Mucosa of descending colon (tissue), 3 donors: ENCODE measurements at regions not wholly inside any gene's neighbourhood (a gene's known extent, or its start where the extent isn't known, plus 50 kb on each side); places are given as distances from the start of the nearest gene placed in this dataset.

Source experiments
- ATAC-seq: fragments of 200-7000 bp; cut with Tn5 transposase; one replicate; pipeline ENCODE4 v1.9.1; 2020; ENCODE audit warnings: mild to moderate bottlenecking, moderate library complexity
- DNase-seq, 3 donors: peaks; one replicate each; pipeline ENCODE4 v3.0.0-alpha.2; 2020
- H3K36me3 ChIP-seq: fragments of 200-600 bp; one replicate; pipeline ENCODE4 v1.8.0; 2021; ENCODE audit warnings: low read depth, mild to moderate bottlenecking
- H3K4me1 ChIP-seq: fragments of 200-600 bp; one replicate; pipeline ENCODE4 v1.8.0; 2021; ENCODE audit warnings: low read depth, mild to moderate bottlenecking
- H3K4me3 ChIP-seq: fragments of 200-600 bp; one replicate; pipeline ENCODE4 v1.8.0; 2021; ENCODE audit warnings: mild to moderate bottlenecking
- H3K9me3 ChIP-seq: fragments of 200-600 bp; one replicate; pipeline ENCODE4 v1.8.0; 2021; ENCODE audit warnings: mild to moderate bottlenecking
- intact Hi-C, 2 donors: fragments of 100-400 bp; cut with DNase I in 1 of 2; cut with micrococcal nuclease in 1 of 2; formaldehyde crosslinking; loops; one replicate each; pipeline versions ENCODE4 v1.11.0 to v1.11.1; 2022; cut with DNase I, micrococcal nuclease
- TF ChIP-seq, protein P1 (sequence below): fragments of 200-600 bp; IDR thresholded peaks from one replicate; pipeline ENCODE4 v1.8.0; 2022; ENCODE audit warnings: antibody characterized with exemption, mild to moderate bottlenecking
- donor health status: DM: no; HTN: no; CAD: no; lungs with moderate emphysema.
- donor health status: DM: no; HTN: no; CAD: no.
- donor health status: DM: no; HTN: yes; CAD: no.

DNA sequence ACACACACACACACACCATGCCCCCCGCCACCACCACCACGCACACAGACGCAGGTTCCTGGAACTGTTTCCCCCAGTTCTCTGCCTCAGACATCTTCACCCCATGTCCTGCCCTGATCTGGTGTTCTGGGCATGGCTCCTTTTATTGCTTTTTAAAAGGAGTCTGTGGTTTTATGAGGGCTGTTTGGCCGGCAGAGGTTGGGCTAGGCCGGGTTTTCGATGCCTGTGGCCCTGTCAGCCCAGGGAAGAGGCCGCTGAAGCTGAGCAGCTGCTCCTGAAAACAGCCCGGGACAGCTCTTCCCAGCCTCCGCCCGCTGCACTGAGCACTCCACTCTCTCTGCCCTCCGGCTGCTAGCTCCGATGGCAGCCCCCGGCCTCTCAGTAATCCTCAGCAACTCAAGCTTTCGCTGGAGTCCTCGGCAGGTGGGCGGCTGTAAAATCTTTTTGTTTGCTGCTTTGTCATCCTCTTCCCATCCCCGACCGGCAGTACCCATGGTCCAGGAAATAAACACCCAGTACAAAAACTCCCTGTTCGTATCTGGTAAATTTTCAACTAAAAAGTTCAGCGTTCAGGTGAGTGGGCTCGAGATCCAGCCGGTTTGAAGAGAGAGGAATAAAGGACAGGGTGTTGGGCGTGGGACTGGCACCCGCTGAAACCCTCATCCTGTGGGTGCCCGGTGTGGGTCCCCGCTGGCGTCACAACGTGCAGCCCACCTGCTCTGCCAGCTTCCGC is 103.0 kb upstream of the ERCC6L2 start:
- Histone ChIP-seq H3K4me3 (no peak overlapping the region), H3K9me3 (no peaks in the 10 kb centered on the region), H3K4me1 (peaks cover 15% of the 10 kb centered on the region), H3K36me3 (no peaks in the 10 kb centered on the region)
- DNase-seq (peak; percentile 76 to 83 (median 83)), ATAC-seq (peak; percentile 93)
- TF ChIP-seq, protein P1, sequence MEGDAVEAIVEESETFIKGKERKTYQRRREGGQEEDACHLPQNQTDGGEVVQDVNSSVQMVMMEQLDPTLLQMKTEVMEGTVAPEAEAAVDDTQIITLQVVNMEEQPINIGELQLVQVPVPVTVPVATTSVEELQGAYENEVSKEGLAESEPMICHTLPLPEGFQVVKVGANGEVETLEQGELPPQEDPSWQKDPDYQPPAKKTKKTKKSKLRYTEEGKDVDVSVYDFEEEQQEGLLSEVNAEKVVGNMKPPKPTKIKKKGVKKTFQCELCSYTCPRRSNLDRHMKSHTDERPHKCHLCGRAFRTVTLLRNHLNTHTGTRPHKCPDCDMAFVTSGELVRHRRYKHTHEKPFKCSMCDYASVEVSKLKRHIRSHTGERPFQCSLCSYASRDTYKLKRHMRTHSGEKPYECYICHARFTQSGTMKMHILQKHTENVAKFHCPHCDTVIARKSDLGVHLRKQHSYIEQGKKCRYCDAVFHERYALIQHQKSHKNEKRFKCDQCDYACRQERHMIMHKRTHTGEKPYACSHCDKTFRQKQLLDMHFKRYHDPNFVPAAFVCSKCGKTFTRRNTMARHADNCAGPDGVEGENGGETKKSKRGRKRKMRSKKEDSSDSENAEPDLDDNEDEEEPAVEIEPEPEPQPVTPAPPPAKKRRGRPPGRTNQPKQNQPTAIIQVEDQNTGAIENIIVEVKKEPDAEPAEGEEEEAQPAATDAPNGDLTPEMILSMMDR = no peak
- intact Hi-C loops = no loop called here

DNA sequence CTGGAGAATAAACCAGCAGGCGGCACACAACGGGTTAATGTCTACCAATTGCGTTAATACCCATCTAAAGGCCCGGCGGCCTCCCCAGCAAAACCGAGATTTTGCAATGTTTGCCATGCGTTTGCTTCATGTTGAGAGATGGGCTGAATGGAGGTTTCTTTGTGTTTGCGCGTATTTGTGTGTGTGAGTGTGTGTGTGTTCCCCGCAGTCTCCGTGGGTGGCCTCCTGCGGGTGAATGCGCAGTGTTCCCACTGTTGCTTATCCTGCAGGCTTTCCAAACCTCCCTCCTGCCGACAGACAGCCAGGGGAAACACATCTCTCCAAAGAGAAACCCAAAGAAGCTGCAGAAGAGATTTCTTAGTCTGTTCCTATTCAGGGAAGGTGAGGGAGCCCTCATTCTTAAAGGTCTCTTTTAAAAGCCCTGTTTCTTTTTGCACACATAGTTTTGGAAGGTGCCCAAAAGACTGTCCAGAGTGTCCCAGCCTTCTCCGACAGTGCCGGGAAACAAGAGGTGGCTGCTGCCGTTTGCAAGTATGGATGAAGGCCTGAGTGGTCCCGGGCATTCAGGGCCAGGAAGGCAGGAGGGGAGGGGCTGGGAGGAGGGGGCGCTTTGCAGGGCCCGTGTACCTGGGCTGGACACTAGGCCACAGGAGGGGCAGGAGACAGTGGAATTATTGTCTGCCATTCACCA is 103.8 kb upstream of the ERCC6L2 start:
- peaks cover 15% of the 10 kb centered on the region for H3K4me1 ChIP-seq
- ATAC-seq (peak; percentile 2), DNase-seq (peak in 1 of 3 donors; percentile 28)
- intact Hi-C loops = no loop called here
- no peak overlapping the region for H3K4me3 ChIP-seq
- TF ChIP-seq, protein P1 = no peak
- H3K36me3 ChIP-seq = no peaks in the 10 kb centered on the region
- H3K9me3 ChIP-seq = no peaks in the 10 kb centered on the region

DNA sequence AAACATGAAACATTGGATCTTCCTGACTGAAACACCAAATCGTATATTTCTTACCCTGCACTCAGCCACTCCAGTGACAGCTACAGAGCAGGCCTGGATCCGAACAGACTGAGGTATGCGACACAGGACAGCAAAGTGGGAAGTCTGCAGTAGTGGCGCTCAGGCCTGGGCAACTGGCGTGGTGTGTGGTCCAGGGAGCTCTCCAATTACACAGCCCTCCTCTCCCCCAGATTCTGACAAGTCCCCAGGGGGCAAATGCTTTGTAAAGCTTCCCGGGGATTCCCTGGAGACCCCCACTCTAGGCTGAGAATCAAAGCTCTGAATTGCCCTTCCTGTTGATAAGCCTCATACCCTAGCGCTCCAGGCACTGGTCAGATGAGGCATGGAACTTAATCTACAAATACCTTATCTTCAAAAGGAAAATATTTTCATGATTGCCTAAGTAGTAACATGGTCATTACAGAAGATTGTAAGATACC is 104.8 kb upstream of the ERCC6L2 start:
- Histone ChIP-seq H3K9me3 (no peaks in the 10 kb centered on the region), H3K36me3 (no peaks in the 10 kb centered on the region), H3K4me3 (no peak overlapping the region), H3K4me1 (peaks cover 15% of the 10 kb centered on the region)
- ATAC-seq (no peak), DNase-seq (no peak)
- intact Hi-C loops = no loop called here
- TF ChIP-seq, protein P1 = no peak

DNA sequence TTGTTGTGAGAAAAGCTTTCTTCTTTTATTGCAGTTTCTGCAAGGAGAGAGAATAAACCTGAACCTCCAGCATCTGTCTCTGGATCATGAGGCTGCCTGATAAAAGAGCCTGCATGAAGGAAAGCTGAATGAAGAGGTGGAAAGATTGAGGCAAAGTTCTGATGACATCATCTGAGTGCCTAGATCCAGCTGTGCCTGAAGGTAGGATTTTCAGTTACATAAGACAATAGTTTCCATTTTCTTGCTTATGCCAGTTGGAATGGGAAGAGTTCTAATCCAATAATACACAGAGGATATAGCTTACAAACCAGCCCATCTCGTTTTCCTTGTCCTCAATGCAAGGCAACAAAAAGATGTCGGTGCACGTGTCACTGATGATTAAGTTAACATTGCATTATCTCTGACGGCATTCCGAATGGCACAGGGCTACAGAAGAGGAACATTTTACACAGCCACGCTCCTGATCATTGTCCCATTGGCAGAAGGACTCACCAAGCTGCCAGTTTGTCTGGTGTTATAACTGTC is 105.5 kb upstream of the ERCC6L2 start:
- TF ChIP-seq, protein P1 = no peak
- intact Hi-C loops = no loop called here
- Histone ChIP-seq H3K4me3 (no peak overlapping the region), H3K4me1 (peaks cover 15% of the 10 kb centered on the region), H3K9me3 (no peaks in the 10 kb centered on the region), H3K36me3 (no peaks in the 10 kb centered on the region)
- ATAC-seq (no peak), DNase-seq (no peak)

DNA sequence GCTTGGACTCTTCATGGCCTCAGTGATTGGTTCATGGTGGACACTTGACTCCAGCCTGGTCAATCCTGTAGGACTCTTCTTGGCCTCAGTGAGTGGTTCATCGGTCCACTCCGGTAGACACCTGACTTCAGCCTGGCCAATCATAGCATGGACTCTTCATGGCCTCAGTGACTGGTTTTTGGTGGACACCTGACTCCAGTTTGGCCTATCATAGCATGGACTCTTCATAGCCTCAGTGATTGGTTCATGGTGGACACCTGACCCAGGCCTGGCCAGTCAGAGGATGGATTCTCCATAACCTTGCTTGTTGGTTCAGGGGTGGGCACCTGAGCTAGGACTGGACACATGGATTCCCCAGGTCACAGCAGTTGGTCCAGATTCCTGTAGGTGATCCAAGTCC is 106.0 kb upstream of the ERCC6L2 start:
- ATAC-seq (no peak), DNase-seq (no peak)
- Histone ChIP-seq H3K4me3 (no peak overlapping the region), H3K9me3 (no peaks in the 10 kb centered on the region), H3K36me3 (no peaks in the 10 kb centered on the region), H3K4me1 (peaks cover 15% of the 10 kb centered on the region)
- TF ChIP-seq, protein P1 = no peak
- intact Hi-C loops = no loop called here
